DMS79 treated with DMSO at 0.1 percent for 48 hours (cell line): ENCODE measurements at regions not wholly inside any gene's neighbourhood (a gene's known extent, or its start where the extent isn't known, plus 50 kb on each side); places are given as distances from the start of the nearest gene placed in this dataset.
A peak's percentile ranks its signal among the peaks of the same experiment; 100 is the strongest.

ENCODE experiments used
- DNase-seq: peaks from one replicate; lab custom pipeline; 2025; lab: John Stamatoyannopoulos, UW

- DNase-seq: no peak
These were observed 269.4 kb downstream of the TCF7L2 start for GRCh38 chr10:113219446-113219845.

DNA sequence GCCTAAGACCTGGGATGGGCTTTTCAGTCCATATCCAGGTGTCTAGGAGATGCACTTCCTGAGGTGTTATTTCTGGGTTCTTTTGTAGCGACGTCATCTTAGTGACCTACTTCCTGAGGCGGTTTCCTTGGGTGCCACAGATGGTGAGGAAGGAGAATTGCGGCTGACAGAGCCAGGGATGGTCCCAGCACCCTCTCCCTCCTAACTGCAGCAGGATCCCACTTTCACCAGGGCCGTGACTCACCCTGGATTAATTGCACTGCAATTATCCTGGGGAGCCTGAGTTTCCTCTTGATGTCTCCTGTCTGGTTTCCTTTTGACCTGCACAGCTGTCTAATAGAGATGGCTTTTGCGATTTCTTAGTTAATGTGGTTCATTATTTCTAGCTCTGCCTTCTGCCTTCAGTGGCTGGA lies 271.7 kb downstream of the TCF7L2 start:
- no peak for DNase-seq

DNA sequence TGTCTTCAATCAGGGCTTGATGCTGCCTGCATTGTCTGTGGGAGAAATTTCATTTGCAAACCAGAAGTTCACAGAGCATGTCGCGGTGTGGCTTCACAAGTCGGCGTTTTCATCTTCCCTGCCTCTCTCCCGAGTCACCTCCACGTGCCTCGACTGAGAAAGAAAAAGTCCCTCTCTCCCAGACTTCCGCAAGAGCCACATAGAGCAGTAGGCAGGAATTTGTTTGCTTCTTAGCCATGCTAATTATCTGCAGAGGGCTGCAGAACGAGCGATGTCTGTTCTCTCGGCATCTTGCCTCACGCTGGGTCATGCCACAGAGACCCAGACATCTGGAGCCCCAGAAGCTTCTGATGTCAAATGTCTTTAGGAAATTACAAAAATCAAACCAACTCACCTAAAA lies 272.2 kb downstream of the TCF7L2 start:
- DNase-seq: no peak

- no peak for DNase-seq
These were observed 275.3 kb downstream of the TCF7L2 start for GRCh38 chr10:113225364-113225763.

DNA sequence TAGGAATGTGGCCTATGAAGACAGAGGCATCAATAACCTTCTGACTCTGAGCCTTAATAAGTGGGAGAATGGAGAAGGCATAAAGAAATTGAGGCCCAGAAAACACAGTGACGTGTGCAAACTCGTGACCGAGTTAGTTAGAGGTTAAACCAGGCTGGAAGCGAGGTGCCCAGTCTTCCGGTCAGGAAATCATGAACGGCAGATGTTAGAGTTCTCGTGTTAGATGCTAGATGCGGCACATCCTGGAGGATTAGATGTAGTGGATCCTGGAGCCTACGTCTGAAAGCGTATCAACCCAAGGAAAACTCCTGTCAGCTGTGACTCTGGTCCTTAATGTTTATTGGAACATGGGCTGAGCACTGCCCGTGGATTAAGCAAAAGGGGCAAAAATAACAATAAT lies 275.9 kb downstream of the TCF7L2 start:
- no peak for DNase-seq

DNA sequence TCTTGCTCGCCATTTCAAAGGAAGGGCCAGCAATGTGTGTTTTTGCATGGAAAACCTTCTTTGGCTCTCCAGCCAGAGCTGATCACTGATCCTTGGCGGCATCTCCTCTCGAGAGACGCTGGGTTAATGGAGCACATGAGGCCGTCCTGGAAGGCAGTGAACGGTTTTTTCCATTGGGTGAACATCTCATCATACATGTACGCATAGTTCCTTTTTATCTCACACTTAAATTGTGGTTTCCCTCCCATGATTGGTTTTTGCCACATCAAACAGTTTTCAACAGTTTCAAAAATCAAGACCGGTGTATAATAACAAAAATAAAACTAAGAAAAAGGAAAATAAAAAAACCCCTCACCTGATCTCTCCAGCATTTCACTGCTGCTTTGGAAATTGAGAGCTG lies 276.4 kb downstream of the TCF7L2 start:
- no peak for DNase-seq

- DNase-seq: no peak
These were observed 276.9 kb downstream of the TCF7L2 start for GRCh38 chr10:113226831-113227445.

DNA sequence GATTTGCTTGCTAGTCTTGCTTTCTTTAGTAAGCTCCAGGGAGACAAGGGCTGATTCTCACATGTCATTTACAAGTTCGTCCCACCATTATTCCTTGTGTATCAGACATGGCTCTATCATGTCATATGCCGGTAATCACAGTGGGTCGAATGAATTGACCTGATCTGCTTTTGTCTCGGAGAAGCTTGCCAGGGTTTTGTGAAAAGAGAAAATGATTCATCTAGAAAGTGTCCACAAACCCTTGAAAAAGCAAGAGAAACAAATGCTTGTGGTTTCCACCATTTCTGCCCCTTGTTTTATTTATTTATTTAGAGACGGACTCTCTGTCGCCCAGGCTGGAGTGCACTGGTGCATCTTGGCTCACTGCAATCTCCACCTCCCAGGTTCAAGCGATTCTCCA lies 278.5 kb downstream of the TCF7L2 start:
- no peak for DNase-seq

- no peak for DNase-seq
These were observed 280.1 kb downstream of the TCF7L2 start for GRCh38 chr10:113230011-113230610.

- DNase-seq: peak; percentile 29
These were observed 283.0 kb downstream of the TCF7L2 start for GRCh38 chr10:113232928-113233511.

DNA sequence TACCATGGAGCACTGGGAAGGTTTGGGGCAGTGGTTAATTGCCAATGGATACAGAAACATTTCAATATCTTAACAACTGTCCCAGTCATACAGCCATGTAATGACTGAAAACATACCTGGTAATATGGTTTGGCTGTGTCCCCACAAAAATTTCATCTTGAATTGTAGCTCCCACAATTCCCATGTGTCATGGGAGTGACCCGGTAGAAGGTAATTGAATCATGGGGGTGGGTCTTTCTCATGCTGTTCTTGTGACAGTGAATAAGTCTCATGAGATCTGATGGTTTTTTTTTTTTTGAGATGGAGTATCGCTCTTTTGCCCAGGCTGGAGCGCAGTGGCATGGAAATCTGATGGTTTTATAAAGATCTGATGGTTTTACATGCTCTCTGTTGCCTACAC lies 284.4 kb downstream of the TCF7L2 start:
- no peak for DNase-seq

- no peak for DNase-seq
These were observed 285.5 kb downstream of the TCF7L2 start for GRCh38 chr10:113235508-113235907.

DNA sequence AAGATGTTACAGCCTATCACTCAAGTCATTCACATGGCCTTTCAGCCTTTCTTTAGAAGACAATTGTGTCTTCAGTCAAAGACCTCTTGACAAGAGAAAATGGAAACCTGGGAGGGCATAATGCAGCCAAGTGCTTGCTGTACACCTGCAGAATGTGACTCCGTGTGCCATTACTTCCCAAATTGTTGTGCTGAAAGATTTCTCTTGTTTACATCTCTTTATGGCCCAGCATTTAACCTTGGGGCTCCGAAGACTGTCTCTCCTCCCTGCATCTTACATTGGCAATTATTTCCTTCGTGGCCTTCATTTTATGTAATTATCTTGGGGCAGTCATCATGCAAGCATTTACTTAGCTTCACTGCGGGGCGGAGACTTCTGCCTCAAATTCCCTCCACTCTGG lies 287.0 kb downstream of the TCF7L2 start:
- no peak for DNase-seq

GRCh38 chr10:113239566-113240350 lies 289.7 kb downstream of the TCF7L2 start:
- DNase-seq: no peak

DNA sequence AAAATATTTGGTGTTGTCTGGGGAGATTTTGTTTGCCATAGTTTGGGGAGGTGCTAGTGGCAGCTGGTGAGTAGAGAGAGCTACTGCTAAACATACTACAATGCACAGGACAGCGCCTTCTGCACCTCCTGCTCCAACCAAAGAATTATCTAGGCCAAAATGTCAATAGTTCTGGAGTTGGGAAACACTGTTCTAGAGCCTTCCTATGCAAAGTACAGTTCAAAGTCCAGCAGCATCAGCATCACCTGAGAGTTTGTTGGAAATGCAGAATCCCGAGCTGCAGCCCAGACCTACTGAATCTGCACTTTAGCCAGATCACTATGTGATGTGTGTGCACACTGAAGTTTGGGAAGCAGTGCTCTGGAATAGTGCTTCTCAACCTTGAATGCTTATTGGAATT lies 290.7 kb downstream of the TCF7L2 start:
- no peak for DNase-seq

GRCh38 chr10:113241599-113242360 lies 291.7 kb downstream of the TCF7L2 start:
- no peak for DNase-seq

GRCh38 chr10:113243311-113243710 lies 293.3 kb downstream of the TCF7L2 start:
- DNase-seq: no peak

- DNase-seq: no peak
These were observed 294.7 kb downstream of the TCF7L2 start for GRCh38 chr10:113244750-113245149.

GRCh38 chr10:113245286-113245685 lies 295.2 kb downstream of the TCF7L2 start:
- no peak for DNase-seq

DNA sequence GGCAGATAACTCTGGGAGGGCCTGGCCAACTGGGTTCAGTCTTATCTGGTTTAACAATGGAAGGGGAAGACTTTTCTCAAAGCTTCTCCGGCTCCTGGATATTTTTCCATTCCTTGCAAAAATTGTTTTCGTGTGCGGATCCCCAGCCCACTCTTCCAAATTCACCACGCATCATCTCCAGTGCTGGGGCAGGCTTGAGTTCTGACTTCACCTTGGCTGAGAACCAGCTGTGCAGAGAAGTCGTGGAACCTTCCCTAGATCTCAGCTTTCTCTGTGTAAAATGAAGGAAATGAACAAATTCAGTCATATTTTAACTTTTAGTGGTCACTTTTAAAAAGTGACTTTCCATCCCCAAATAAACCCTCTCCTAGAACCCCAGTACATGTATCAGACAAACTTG lies 297.0 kb downstream of the TCF7L2 start:
- no peak for DNase-seq

DNA sequence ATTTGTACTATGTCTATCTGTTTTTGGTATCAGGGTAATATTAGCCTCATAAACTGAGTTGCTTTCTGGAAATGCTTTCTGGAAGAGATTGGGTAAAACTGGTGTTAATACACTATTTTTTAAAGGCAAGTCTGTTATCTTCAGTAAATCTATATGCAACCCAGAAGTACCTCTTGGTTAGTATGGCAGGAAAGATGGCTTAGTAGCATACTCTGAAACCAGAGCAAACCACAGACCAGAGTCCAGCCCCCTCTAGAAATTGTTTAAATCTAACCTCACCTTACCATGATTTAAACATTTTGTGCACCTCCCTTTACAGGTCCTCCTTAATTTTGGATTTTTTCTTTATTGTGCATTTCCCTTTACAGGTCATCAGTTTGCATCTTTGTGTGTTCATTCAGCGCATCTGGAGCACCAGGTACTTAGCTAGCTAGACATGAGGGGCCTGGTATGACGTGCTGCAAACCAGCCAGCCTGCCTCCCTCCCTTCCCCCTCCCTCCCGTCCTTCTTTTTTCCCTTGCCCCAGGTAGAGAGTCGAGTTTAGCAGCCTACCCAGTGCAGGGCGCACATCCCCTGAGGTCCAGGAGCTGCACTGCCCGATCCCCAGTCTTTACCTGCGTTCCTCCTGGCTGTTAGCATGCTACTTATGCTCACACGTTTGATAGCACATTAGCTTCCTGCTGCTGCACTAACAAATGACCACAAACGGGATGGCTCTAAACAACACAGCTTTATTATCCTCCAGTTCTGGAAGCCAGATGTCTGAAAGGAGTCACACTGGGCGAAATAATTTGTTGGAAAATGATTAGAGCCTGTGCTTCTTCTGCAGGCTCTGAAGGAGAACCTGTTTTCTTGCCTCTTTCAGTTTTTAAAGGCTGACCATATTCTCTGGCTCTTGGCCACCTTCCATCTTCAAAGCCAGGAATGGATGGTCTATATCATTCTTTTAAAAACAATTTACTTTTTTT lies 299.9 kb upstream of the HABP2 start:
- no peak for DNase-seq
